HL-60 (cell line): ENCODE measurements at regions not wholly inside any gene's neighbourhood (a gene's known extent, or its start where the extent isn't known, plus 50 kb on each side); places are given as distances from the start of the nearest gene placed in this dataset.

ENCODE experiments used
- POLR2AphosphoS5 ChIP-seq: IDR thresholded peaks from 2 replicates; pipeline ENCODE4 v1.6.1; 2012; ENCODE audit warnings: low read depth
- SPI1 ChIP-seq: IDR thresholded peaks from 2 replicates; pipeline ENCODE4 v1.6.1; 2012; ENCODE audit warnings: low read depth, mild to moderate bottlenecking, borderline replicate concordance
- TF ChIP-seq, protein P1 (sequence below): IDR thresholded peaks from one replicate; pipeline ENCODE4 v1.5.1; 2011; ENCODE audit warnings: low read length, control low read depth, inconsistent platforms; ENCODE audit not compliant: insufficient read depth
- TF ChIP-seq, protein P2 (sequence below): IDR thresholded peaks from 2 replicates; pipeline ENCODE4 v1.6.1; 2012; ENCODE audit warnings: low read depth; ENCODE audit not compliant: insufficient replicate concordance

DNA sequence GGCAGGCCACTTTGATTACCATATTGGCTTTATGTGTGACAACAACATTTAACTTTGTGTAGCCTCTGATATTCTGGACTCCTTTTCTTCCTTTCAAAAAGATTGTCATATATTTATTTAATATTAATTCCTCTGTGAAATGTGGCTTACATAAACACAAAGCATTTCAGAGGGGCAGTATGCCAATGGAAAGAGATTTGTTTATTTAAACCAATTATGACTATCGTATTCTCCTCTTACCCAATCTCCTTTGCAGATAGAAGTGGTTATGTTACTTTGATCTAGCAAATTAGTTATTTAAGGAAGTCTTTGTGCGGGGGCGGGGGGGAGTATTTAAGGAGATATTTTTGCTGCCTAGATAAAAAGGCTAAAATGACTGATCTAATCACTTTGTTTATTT is 573.7 kb upstream of the KIF2B start:
- TF ChIP-seq, protein P1, sequence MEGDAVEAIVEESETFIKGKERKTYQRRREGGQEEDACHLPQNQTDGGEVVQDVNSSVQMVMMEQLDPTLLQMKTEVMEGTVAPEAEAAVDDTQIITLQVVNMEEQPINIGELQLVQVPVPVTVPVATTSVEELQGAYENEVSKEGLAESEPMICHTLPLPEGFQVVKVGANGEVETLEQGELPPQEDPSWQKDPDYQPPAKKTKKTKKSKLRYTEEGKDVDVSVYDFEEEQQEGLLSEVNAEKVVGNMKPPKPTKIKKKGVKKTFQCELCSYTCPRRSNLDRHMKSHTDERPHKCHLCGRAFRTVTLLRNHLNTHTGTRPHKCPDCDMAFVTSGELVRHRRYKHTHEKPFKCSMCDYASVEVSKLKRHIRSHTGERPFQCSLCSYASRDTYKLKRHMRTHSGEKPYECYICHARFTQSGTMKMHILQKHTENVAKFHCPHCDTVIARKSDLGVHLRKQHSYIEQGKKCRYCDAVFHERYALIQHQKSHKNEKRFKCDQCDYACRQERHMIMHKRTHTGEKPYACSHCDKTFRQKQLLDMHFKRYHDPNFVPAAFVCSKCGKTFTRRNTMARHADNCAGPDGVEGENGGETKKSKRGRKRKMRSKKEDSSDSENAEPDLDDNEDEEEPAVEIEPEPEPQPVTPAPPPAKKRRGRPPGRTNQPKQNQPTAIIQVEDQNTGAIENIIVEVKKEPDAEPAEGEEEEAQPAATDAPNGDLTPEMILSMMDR: no peak
- TF ChIP-seq POLR2AphosphoS5 (no peak), SPI1 (no peak)
- TF ChIP-seq, protein P2, sequence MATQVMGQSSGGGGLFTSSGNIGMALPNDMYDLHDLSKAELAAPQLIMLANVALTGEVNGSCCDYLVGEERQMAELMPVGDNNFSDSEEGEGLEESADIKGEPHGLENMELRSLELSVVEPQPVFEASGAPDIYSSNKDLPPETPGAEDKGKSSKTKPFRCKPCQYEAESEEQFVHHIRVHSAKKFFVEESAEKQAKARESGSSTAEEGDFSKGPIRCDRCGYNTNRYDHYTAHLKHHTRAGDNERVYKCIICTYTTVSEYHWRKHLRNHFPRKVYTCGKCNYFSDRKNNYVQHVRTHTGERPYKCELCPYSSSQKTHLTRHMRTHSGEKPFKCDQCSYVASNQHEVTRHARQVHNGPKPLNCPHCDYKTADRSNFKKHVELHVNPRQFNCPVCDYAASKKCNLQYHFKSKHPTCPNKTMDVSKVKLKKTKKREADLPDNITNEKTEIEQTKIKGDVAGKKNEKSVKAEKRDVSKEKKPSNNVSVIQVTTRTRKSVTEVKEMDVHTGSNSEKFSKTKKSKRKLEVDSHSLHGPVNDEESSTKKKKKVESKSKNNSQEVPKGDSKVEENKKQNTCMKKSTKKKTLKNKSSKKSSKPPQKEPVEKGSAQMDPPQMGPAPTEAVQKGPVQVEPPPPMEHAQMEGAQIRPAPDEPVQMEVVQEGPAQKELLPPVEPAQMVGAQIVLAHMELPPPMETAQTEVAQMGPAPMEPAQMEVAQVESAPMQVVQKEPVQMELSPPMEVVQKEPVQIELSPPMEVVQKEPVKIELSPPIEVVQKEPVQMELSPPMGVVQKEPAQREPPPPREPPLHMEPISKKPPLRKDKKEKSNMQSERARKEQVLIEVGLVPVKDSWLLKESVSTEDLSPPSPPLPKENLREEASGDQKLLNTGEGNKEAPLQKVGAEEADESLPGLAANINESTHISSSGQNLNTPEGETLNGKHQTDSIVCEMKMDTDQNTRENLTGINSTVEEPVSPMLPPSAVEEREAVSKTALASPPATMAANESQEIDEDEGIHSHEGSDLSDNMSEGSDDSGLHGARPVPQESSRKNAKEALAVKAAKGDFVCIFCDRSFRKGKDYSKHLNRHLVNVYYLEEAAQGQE: no peak
